Sigmoid colon (tissue), 6 donors: ENCODE measurements at regions not wholly inside any gene's neighbourhood (a gene's known extent, or its start where the extent isn't known, plus 50 kb on each side); places are given as distances from the start of the nearest gene placed in this dataset.

Experiments
- DNase-seq: peaks from one replicate; pipeline ENCODE4 v3.0.0-alpha.2; 2019
- H3K27ac ChIP-seq, 4 donors: fragments of 200-600 bp; sonication (generic); one replicate each; pipeline ENCODE4 v1.5.1; 2016 to 2019; ENCODE audit warnings: mild to moderate bottlenecking in 1 of 4
- H3K27me3 ChIP-seq, 3 donors: fragments of 200-600 bp; sonication (generic); one replicate each; pipeline ENCODE4 v1.5.1; 2019; ENCODE audit warnings: mild to moderate bottlenecking in 1 of 3
- H3K36me3 ChIP-seq, 4 donors: fragments of 200-600 bp; sonication (generic); one replicate each; pipeline ENCODE4 v1.5.1; 2016 to 2019
- H3K4me1 ChIP-seq, 4 donors: fragments of 200-600 bp; sonication (generic); one replicate each; pipeline ENCODE4 v1.5.1; 2017 to 2019
- H3K4me3 ChIP-seq, 4 donors: fragments of 200-600 bp; sonication (generic); one replicate each; pipeline ENCODE4 v1.5.1; 2017 to 2019; ENCODE audit warnings: mild to moderate bottlenecking in 2 of 4, moderate library complexity in 1 of 4
- H3K9me3 ChIP-seq, 4 donors: fragments of 200-600 bp in 3 of 4; sonication (generic) in 3 of 4; one replicate each; pipeline versions ENCODE4 v1.5.1 to v1.6.1; 2013 to 2019
- EP300 ChIP-seq, 4 donors: sonication (generic); formaldehyde crosslinking; IDR thresholded peaks; one replicate each; pipeline ENCODE4 v1.6.1; 2017; ENCODE audit warnings: antibody characterized with exemption in 4 of 4
- POLR2A ChIP-seq, 2 donors: fragments of 450-650 bp; IDR thresholded peaks; one replicate each; pipeline ENCODE4 v1.6.1; 2016; ENCODE audit warnings: antibody characterized with exemption in 2 of 2, mild to moderate bottlenecking in 2 of 2, moderate library complexity in 2 of 2
- POLR2AphosphoS5 ChIP-seq, 4 donors: sonication (generic); formaldehyde crosslinking; IDR thresholded peaks; one replicate each; pipeline ENCODE4 v1.6.1; 2017; ENCODE audit warnings: antibody characterized with exemption in 4 of 4
- WGBS, 2 donors: extraction: QIAGEN DNeasy Blood & Tissue Kit; methylation state at CpG; one replicate each; pipeline ENCODE4 v1.1.7; 2013; 5-methylcytosine and 5-hydroxymethylcytosine counted together
- intact Hi-C: fragments of 100-400 bp; cut with DNase I; formaldehyde crosslinking; loops from one replicate; pipeline ENCODE4 v1.15.1; 2023
- TF ChIP-seq, protein P1 (sequence below), 4 experiments: fragments of 450-650 bp in 3 of 4; fragments of 200-600 bp in 1 of 4; IDR thresholded peaks; one replicate each; pipeline ENCODE4 v1.5.1; 2016 to 2019; ENCODE audit warnings: antibody characterized with exemption in 4 of 4, mild to moderate bottlenecking in 3 of 4, moderate library complexity in 2 of 4
- donor health status: healthy with polysubstance abuse.
- donor health status: healthy.

DNA sequence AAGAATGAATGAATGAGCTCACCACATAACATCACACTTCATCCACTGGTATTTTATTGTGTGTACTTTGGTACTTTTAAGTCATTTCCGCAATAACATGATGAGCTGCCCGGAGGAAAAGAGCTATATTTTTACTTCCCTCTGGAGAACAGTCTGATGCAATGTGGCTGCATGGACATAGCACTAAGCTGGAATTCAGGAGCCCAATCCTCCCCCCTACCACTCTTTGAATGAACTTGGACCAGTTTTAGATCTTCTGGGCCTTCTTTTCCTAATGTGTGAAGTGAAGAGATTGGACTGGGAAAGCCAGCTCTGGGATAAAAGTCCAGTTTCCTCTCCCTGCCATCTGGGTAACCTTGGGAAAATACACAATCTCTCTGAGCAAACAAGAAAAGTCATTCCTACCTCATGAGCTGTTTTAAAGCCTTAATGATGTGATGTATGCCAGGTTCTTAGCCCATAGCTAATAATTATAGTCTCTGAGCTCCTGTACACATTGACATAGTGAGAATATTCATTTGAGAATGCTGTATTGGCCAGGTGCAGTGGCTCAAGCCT lies 79.3 kb downstream of the ABCC12 start:
- intact Hi-C loops = no loop called here

GRCh38 chr16:48075398-48075797 lies 80.4 kb downstream of the ABCC12 start:
- H3K27ac ChIP-seq = no peak overlapping the region
- intact Hi-C loops = no loop called here
- TF ChIP-seq, protein P1, sequence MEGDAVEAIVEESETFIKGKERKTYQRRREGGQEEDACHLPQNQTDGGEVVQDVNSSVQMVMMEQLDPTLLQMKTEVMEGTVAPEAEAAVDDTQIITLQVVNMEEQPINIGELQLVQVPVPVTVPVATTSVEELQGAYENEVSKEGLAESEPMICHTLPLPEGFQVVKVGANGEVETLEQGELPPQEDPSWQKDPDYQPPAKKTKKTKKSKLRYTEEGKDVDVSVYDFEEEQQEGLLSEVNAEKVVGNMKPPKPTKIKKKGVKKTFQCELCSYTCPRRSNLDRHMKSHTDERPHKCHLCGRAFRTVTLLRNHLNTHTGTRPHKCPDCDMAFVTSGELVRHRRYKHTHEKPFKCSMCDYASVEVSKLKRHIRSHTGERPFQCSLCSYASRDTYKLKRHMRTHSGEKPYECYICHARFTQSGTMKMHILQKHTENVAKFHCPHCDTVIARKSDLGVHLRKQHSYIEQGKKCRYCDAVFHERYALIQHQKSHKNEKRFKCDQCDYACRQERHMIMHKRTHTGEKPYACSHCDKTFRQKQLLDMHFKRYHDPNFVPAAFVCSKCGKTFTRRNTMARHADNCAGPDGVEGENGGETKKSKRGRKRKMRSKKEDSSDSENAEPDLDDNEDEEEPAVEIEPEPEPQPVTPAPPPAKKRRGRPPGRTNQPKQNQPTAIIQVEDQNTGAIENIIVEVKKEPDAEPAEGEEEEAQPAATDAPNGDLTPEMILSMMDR (IDR thresholded peaks at IDR 0.05) = no peak
- no peak for TF ChIP-seq POLR2A (IDR thresholded peaks at IDR 0.05)
- no peak for TF ChIP-seq EP300 (IDR thresholded peaks at IDR 0.05)
- TF ChIP-seq POLR2AphosphoS5 (IDR thresholded peaks at IDR 0.05) = no peak
- peaks cover 0 to 11% (median 0%) of the 10 kb centered on the region in 3 donors for H3K27me3 ChIP-seq
- DNase-seq = no peak
- 73 to 82% methylated on average over 3 of the region's 3 CpGs for WGBS, 2 donors
- no peak overlapping the region for H3K4me3 ChIP-seq
- no peaks in the 10 kb centered on the region for H3K4me1 ChIP-seq
- no peaks in the 10 kb centered on the region for H3K9me3 ChIP-seq
- H3K36me3 ChIP-seq = no peaks in the 10 kb centered on the region

More for the DNA sequence above, 79.3 kb downstream of the ABCC12 start:
- Histone ChIP-seq H3K4me1 (no peaks in the 10 kb centered on the region), H3K4me3 (no peak overlapping the region), H3K27ac (no peak overlapping the region), H3K27me3 (peaks cover 0 to 11% (median 0%) of the 10 kb centered on the region in 3 donors), H3K9me3 (no peaks in the 10 kb centered on the region), H3K36me3 (no peaks in the 10 kb centered on the region)
- WGBS, 2 donors = 30 to 71% methylated on average over 2 of the region's 2 CpGs
- DNase-seq = no peak
- TF ChIP-seq EP300 (IDR thresholded peaks at IDR 0.05) (no peak), POLR2AphosphoS5 (IDR thresholded peaks at IDR 0.05) (no peak), POLR2A (IDR thresholded peaks at IDR 0.05) (no peak)
- TF ChIP-seq, protein P1 (IDR thresholded peaks at IDR 0.05) = no peak

DNA sequence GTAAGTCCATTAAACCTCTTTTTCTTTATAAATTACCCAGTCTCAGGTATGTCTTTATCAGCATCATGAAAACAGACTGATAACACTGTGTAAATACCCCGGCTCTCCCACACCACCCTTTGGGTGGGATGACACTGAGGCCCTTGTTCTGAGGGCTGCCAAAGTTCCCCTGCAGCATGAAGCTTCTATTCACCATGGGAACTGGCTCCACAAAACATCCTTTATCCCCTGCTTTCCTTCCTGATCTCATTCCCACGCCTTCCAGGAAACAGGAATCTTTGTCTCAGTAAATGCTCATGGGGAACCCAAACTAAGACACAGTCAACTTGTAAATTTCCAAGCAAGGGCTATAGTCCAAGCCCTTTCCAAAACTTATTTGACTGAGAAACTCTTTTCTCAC lies 88.4 kb downstream of the ABCC12 start:
- intact Hi-C loops = no loop called here
- Histone ChIP-seq H3K27ac (no peak overlapping the region), H3K27me3 (no peaks in the 10 kb centered on the region), H3K4me1 (no peaks in the 10 kb centered on the region), H3K9me3 (no peaks in the 10 kb centered on the region), H3K4me3 (no peak overlapping the region), H3K36me3 (no peaks in the 10 kb centered on the region)
- WGBS, 2 donors = 36 to 50% methylated on average over 2 of the region's 2 CpGs
- DNase-seq = no peak
- TF ChIP-seq POLR2A (IDR thresholded peaks at IDR 0.05) (no peak), EP300 (IDR thresholded peaks at IDR 0.05) (no peak), POLR2AphosphoS5 (IDR thresholded peaks at IDR 0.05) (no peak)
- TF ChIP-seq, protein P1 (IDR thresholded peaks at IDR 0.05) = no peak

GRCh38 chr16:48064971-48065370 lies 90.8 kb downstream of the ABCC12 start:
- no peak for DNase-seq
- Histone ChIP-seq H3K27ac (no peak overlapping the region), H3K27me3 (no peaks in the 10 kb centered on the region), H3K36me3 (no peaks in the 10 kb centered on the region), H3K4me1 (no peaks in the 10 kb centered on the region), H3K4me3 (no peak overlapping the region), H3K9me3 (no peaks in the 10 kb centered on the region)
- 80 to 83% methylated on average over 1 of the region's 1 CpG for WGBS, 2 donors
- TF ChIP-seq POLR2AphosphoS5 (IDR thresholded peaks at IDR 0.05) = no peak
- no peak for TF ChIP-seq POLR2A (IDR thresholded peaks at IDR 0.05)
- TF ChIP-seq, protein P1 (IDR thresholded peaks at IDR 0.05) = no peak
- TF ChIP-seq EP300 (IDR thresholded peaks at IDR 0.05) = no peak
- intact Hi-C loops = no loop called here

DNA sequence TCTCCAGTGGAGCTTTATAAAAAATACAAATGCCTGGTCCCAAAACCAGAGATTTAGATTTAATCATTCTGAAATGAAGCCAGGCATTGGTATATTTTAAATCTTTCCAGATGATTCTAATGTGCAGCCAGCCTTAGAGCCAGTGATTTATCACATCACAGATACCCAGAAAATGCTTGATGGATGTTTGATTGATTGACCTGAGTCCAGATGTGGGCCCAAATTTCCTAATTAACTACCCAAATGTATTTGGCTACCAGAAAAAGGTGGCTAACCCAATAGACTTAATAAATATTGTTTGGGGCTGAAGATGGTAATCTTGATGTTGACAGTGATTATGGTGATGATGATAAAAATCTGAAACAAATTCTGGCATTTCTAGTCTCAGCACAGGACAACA lies 93.1 kb downstream of the ABCC12 start:
- no peaks in the 10 kb centered on the region for H3K27me3 ChIP-seq
- intact Hi-C loops = no loop called here
- H3K36me3 ChIP-seq = no peaks in the 10 kb centered on the region
- no peak overlapping the region for H3K4me3 ChIP-seq
- TF ChIP-seq POLR2A (IDR thresholded peaks at IDR 0.05) (no peak), EP300 (IDR thresholded peaks at IDR 0.05) (no peak)
- H3K9me3 ChIP-seq = no peaks in the 10 kb centered on the region
- no peak overlapping the region for H3K27ac ChIP-seq
- H3K4me1 ChIP-seq = no peaks in the 10 kb centered on the region
- no peak for DNase-seq
